ENCODE measurements at regions not wholly inside any gene's neighbourhood (a gene's known extent, or its start where the extent isn't known, plus 50 kb on each side); places are given as distances from the start of the nearest gene placed in this dataset.

DNA sequence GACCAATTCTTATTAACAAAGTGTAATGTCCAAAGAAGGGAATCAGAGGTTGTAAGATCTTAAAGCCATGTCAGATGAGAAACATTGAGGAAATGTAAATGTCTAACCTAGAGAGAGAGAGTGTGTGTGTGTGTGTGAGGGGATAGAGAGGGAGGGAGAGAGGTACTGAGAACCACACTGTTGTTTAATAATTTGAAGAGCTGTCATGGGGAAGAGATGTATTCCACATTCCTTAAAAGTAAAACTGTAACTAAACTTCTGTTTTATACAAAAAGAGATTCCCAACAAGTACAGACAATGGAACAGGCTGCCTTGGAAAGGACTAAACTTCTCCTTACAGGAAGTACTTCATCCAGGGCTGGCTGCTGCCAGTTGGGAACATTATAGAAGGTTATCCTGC is 68.9 kb upstream of the BOC start:
- TF ChIP-seq, protein P1, sequence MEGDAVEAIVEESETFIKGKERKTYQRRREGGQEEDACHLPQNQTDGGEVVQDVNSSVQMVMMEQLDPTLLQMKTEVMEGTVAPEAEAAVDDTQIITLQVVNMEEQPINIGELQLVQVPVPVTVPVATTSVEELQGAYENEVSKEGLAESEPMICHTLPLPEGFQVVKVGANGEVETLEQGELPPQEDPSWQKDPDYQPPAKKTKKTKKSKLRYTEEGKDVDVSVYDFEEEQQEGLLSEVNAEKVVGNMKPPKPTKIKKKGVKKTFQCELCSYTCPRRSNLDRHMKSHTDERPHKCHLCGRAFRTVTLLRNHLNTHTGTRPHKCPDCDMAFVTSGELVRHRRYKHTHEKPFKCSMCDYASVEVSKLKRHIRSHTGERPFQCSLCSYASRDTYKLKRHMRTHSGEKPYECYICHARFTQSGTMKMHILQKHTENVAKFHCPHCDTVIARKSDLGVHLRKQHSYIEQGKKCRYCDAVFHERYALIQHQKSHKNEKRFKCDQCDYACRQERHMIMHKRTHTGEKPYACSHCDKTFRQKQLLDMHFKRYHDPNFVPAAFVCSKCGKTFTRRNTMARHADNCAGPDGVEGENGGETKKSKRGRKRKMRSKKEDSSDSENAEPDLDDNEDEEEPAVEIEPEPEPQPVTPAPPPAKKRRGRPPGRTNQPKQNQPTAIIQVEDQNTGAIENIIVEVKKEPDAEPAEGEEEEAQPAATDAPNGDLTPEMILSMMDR (optimal IDR thresholded peaks at IDR 0.05 in 1 of 3, IDR thresholded peaks at IDR 0.05 in 1 of 3, conservative IDR thresholded peaks at IDR 0.05 in 1 of 3; ENCODE audit: extremely low read depth in 1 of 3, insufficient read depth in 2 of 3, low read length in 3 of 3) = no peak
- TF ChIP-seq EZH2 (IDR thresholded peaks at IDR 0.05; ENCODE audit: low read length) = no peak
